ENCODE measurements at regions not wholly inside any gene's neighbourhood (a gene's known extent, or its start where the extent isn't known, plus 50 kb on each side); places are given as distances from the start of the nearest gene placed in this dataset.
A peak's percentile ranks its signal among the peaks of the same experiment; 100 is the strongest.
"Not testable (repeated sequence)": the region's sequence is repeated elsewhere in the genome, so short reads cannot be mapped to it uniquely, and the experiment has no call there.

- TF ChIP-seq POLR2AphosphoS5 (IDR thresholded peaks at IDR 0.05; ENCODE audit: low read depth, low read length) (no peak), POLR2A (IDR thresholded peaks at IDR 0.05; ENCODE audit: low read depth, low read length) (no peak), TAF1 (IDR thresholded peaks at IDR 0.05; ENCODE audit: borderline replicate concordance, low read depth, low read length) (no peak)
- DNase-seq (ENCODE audit: insufficient read length) (no peak), FAIRE-seq (no peak)
These were observed 160.6 kb upstream of the IQSEC1 start for GRCh38 chr3:13233487-13234485.

- TF ChIP-seq POLR2AphosphoS5 (IDR thresholded peaks at IDR 0.05; ENCODE audit: low read depth, low read length) (no peak), TAF1 (IDR thresholded peaks at IDR 0.05; ENCODE audit: borderline replicate concordance, low read depth, low read length) (no peak), POLR2A (IDR thresholded peaks at IDR 0.05; ENCODE audit: low read depth, low read length) (no peak)
- FAIRE-seq: no peak
- no peak for DNase-seq (ENCODE audit: insufficient read length)
These were observed 158.8 kb upstream of the IQSEC1 start for GRCh38 chr3:13231781-13232666.

GRCh38 chr3:13229273-13229949, 156.2 kb upstream of the IQSEC1 start:
- DNase-seq (ENCODE audit: insufficient read length) (no peak), FAIRE-seq (peak; percentile 62)
- TF ChIP-seq POLR2A (IDR thresholded peaks at IDR 0.05; ENCODE audit: low read depth, low read length) (no peak), POLR2AphosphoS5 (IDR thresholded peaks at IDR 0.05; ENCODE audit: low read depth, low read length) (no peak), TAF1 (IDR thresholded peaks at IDR 0.05; ENCODE audit: borderline replicate concordance, low read depth, low read length) (no peak)

GRCh38 chr3:13228584-13228983, 155.4 kb upstream of the IQSEC1 start:
- TF ChIP-seq TAF1 (IDR thresholded peaks at IDR 0.05; ENCODE audit: borderline replicate concordance, low read depth, low read length) (no peak), POLR2AphosphoS5 (IDR thresholded peaks at IDR 0.05; ENCODE audit: low read depth, low read length) (no peak), POLR2A (IDR thresholded peaks at IDR 0.05; ENCODE audit: low read depth, low read length) (no peak)
- DNase-seq (ENCODE audit: insufficient read length) (no peak), FAIRE-seq (no peak)

GRCh38 chr3:13228169-13228568, 154.9 kb upstream of the IQSEC1 start:
- not testable (repeated sequence) for DNase-seq (ENCODE audit: insufficient read length); FAIRE-seq

GRCh38 chr3:13227315-13228165, 154.3 kb upstream of the IQSEC1 start:
- FAIRE-seq: no peak
- TF ChIP-seq POLR2A (IDR thresholded peaks at IDR 0.05; ENCODE audit: low read depth, low read length): no peak
- TF ChIP-seq TAF1 (IDR thresholded peaks at IDR 0.05; ENCODE audit: borderline replicate concordance, low read depth, low read length): no peak
- no peak for TF ChIP-seq POLR2AphosphoS5 (IDR thresholded peaks at IDR 0.05; ENCODE audit: low read depth, low read length)
- no peak for DNase-seq (ENCODE audit: insufficient read length)

GRCh38 chr3:13224967-13225366, 151.7 kb upstream of the IQSEC1 start:
- no peak for DNase-seq (ENCODE audit: insufficient read length)
- FAIRE-seq: no peak
- TF ChIP-seq POLR2A (IDR thresholded peaks at IDR 0.05; ENCODE audit: low read depth, low read length) (no peak), TAF1 (IDR thresholded peaks at IDR 0.05; ENCODE audit: borderline replicate concordance, low read depth, low read length) (no peak), POLR2AphosphoS5 (IDR thresholded peaks at IDR 0.05; ENCODE audit: low read depth, low read length) (no peak)

GRCh38 chr3:13223574-13224237, 150.5 kb upstream of the IQSEC1 start:
- TF ChIP-seq POLR2A (IDR thresholded peaks at IDR 0.05; ENCODE audit: low read depth, low read length): no peak
- DNase-seq (ENCODE audit: insufficient read length) (no peak), FAIRE-seq (no peak)

- TF ChIP-seq POLR2AphosphoS5 (IDR thresholded peaks at IDR 0.05; ENCODE audit: low read depth, low read length) (no peak), TAF1 (IDR thresholded peaks at IDR 0.05; ENCODE audit: borderline replicate concordance, low read depth, low read length) (no peak), POLR2A (IDR thresholded peaks at IDR 0.05; ENCODE audit: low read depth, low read length) (no peak)
- DNase-seq (ENCODE audit: insufficient read length) (no peak), FAIRE-seq (no peak)
These were observed 149.8 kb upstream of the IQSEC1 start for GRCh38 chr3:13222891-13223573.

GRCh38 chr3:13222131-13222530, 148.9 kb upstream of the IQSEC1 start:
- no peak for TF ChIP-seq POLR2A (IDR thresholded peaks at IDR 0.05; ENCODE audit: low read depth, low read length)
- TF ChIP-seq TAF1 (IDR thresholded peaks at IDR 0.05; ENCODE audit: borderline replicate concordance, low read depth, low read length): no peak
- no peak for TF ChIP-seq POLR2AphosphoS5 (IDR thresholded peaks at IDR 0.05; ENCODE audit: low read depth, low read length)
- no peak for FAIRE-seq
- no peak for DNase-seq (ENCODE audit: insufficient read length)
